Activated CD4-positive, alpha-beta memory T cell treated with anti-CD3 and anti-CD28 coated beads for 36 hours (primary cell): ENCODE measurements at regions not wholly inside any gene's neighbourhood (a gene's known extent, or its start where the extent isn't known, plus 50 kb on each side); places are given as distances from the start of the nearest gene placed in this dataset. TPM values are rescaled to one million over a fixed set of nuclear protein-coding genes. Genes with fewer than 3 reads are reported as not detected.
"Not testable (repeated sequence)": the region's sequence is repeated elsewhere in the genome, so short reads cannot be mapped to it uniquely, and the experiment has no call there.

ENCODE experiments used
- CTCF ChIA-PET: fragments of 350-600 bp; sonication (Branson Sonifier 250); formaldehyde crosslinking; loops from one replicate; lab custom pipeline; 2021; ENCODE audit warnings: antibody characterized with exemption, inconsistent platforms; lab: Charles Lee
- POLR2A ChIA-PET: fragments of 350-600 bp; sonication (Branson Sonifier 250); formaldehyde crosslinking; loops from one replicate; lab custom pipeline; 2021; ENCODE audit warnings: antibody characterized with exemption; lab: Charles Lee
- DNase-seq: peaks from one replicate; pipeline ENCODE4 v3.0.0-alpha.2; 2020
- H3K27ac Mint-ChIP-seq: one replicate; pipeline ENCODE4 v1.8.0; 2021; ENCODE audit warnings: mixed read lengths
- H3K27me3 Mint-ChIP-seq: one replicate; pipeline ENCODE4 v1.8.0; 2021; ENCODE audit warnings: mixed read lengths
- H3K36me3 Mint-ChIP-seq: one replicate; pipeline ENCODE4 v1.8.0; 2021; ENCODE audit warnings: mixed read lengths
- H3K4me1 Mint-ChIP-seq: one replicate; pipeline ENCODE4 v1.8.0; 2021; ENCODE audit warnings: low read depth, mixed read lengths
- H3K4me3 Mint-ChIP-seq: one replicate; pipeline ENCODE4 v1.8.0; 2021; ENCODE audit warnings: mild to moderate bottlenecking, mixed read lengths
- H3K9me3 Mint-ChIP-seq: one replicate; pipeline ENCODE4 v1.8.0; 2021; ENCODE audit warnings: mixed read lengths
- intact Hi-C: fragments of 100-400 bp; cut with micrococcal nuclease; formaldehyde crosslinking; loops from one replicate; pipeline ENCODE4 v1.15.1; 2023
- microRNA-seq: library from miRNA; unstranded; fragments of <30 nt; microRNA quantifications from one replicate; pipeline ENCODE4 v1.2.0, GENCODE V29; 2022; ENCODE audit warnings: borderline number of aligned reads, borderline microRNAs expressed, borderline replicate concordance

DNA sequence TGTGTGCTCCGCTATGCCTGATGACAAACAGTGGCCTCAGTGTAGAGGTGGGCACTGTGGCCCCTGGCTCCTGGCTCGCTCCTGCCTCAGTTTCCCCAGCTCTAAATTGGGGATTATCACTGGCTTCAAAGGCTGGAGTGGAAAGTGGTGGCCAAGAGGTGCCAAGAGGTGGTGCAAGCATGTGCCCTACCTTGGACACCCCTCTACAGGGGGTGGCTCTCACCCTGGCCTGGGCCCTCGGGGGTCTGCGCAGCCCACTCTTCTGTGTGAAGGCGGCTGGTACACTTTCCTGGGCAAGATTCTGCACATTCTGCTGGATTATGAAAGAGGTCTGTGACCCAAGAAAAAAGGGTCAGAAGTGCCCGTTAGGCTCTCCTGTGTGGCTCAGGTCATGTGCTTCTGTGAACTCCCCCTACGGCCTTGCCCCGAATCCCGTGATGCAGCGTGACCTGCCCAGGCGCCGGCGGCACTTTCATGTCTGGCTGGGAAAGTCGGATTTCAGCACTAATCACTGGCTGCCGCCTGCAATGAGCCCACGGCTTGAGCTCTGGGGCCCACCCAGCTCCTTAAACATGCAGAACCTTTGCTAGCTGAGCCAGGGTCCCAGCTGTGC lies 57.3 kb upstream of the SPN start:
- H3K4me3 Mint-ChIP-seq, H3K27ac Mint-ChIP-seq, CTCF ChIA-PET, POLR2A ChIA-PET, H3K27me3 Mint-ChIP-seq, DNase-seq, H3K9me3 Mint-ChIP-seq, intact Hi-C loops: not testable (repeated sequence)
- peaks cover 63% of the 10 kb centered on the region for H3K4me1 Mint-ChIP-seq
- peaks cover 27% of the 10 kb centered on the region for H3K36me3 Mint-ChIP-seq

- DNase-seq, H3K4me3 Mint-ChIP-seq, H3K9me3 Mint-ChIP-seq, CTCF ChIA-PET, intact Hi-C loops, POLR2A ChIA-PET, H3K27me3 Mint-ChIP-seq: not testable (repeated sequence)
- Mint-ChIP-seq H3K36me3 (peaks cover 27% of the 10 kb centered on the region), H3K4me1 (peaks cover 59% of the 10 kb centered on the region), H3K27ac (peak overlapping the region; percentile 58)
These were observed 56.2 kb upstream of the SPN start for GRCh38 chr16:29606669-29607427.

DNA sequence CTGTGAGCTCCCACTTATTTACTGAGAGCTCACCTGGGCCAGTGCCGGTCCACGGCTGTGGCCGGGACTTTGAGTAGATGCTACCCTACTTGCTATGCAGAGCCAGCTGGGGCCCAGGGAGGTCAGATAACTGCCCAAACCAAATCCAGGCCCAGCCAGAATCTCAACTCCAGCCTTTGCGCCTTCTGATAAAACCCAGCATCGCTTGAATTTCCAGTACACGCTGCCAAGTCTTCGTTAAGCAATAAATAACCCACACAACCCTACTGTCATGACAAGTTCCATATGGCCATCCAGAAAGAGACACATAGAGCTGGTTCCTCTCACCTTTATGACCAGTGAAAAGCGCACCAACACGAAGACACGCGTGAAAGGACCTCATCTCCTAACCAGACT lies 55.6 kb upstream of the SPN start:
- H3K9me3 Mint-ChIP-seq, intact Hi-C loops, DNase-seq, CTCF ChIA-PET, POLR2A ChIA-PET, H3K27me3 Mint-ChIP-seq, H3K4me3 Mint-ChIP-seq: not testable (repeated sequence)
- peak overlapping the region; percentile 58 for H3K27ac Mint-ChIP-seq
- H3K4me1 Mint-ChIP-seq: peaks cover 53% of the 10 kb centered on the region
- peaks cover 25% of the 10 kb centered on the region for H3K36me3 Mint-ChIP-seq

DNA sequence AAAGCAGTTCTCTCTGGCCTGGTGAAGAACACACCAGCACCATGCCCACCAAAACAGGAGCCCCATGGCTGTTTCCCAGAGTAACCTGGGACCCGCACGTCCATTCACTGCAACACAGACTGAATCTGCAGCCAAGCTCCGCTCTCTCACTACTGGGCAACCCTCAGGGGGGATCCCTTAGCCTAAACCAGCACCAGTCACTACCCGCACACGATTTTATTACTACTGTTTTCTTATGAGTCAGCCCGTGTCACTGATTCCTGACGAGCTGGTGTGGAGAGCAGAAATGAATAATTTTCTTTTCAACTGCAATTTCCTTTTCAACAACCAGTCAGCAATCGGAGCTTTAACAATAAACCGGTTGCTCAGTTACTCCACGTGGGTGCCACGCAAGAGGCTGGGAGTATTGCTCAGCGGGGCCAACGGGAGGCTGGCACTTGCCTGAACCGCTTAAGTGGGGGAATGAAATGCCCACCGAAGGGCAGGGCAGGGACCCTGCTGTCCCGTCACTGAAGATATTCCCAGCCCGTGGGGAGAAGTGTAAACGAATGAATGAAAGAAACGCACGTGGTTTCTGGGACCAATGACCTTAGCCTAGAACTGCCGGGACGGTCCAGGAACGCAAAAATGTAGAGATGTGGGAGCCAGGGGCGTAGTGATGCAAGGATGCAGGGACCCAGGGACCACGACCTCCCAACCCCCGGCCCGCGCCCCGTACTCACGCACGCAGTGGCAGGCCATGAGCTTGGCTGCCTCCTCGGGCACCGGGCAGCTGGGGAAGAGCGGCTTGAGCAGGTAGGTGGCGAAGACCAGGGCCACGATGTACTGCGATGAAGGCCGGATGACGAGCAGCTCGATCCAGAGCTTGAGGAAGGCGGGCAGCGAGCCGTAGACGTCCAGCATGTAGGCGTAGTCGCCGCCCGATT lies 50.4 kb upstream of the SPN start:
- intact Hi-C loops: loop anchor here (2.0 to 5.0 kb wide), 2 partner anchors 18 to 860 kb away; partner anchors contain the start of gene ITGAL
- POLR2A ChIA-PET: interaction anchor here (0.9 to 2.0 kb wide), 4 partner anchors 48 to 54 kb away, joined by 3 to 10 read pairs (median 4); partner anchors contain the start of gene SPN
- CTCF ChIA-PET: not testable (repeated sequence)

More for the DNA sequence above, 50.4 kb upstream of the SPN start:
- H3K27me3 Mint-ChIP-seq, H3K9me3 Mint-ChIP-seq: not testable (repeated sequence)
- Mint-ChIP-seq H3K4me1 (peaks cover 22% of the 10 kb centered on the region), H3K36me3 (peaks cover 19% of the 10 kb centered on the region), H3K4me3 (peak overlapping the region; percentile 91), H3K27ac (peak overlapping the region; percentile 99)
- DNase-seq: peak; percentile 67

Small RNA genes in the stretch of these regions (microRNA-seq; reads per million reads assigned to microRNA genes)
- gene MIR3680-2: not detected
